HG03108 (cell line): ENCODE measurements at regions not wholly inside any gene's neighbourhood (a gene's known extent, or its start where the extent isn't known, plus 50 kb on each side); places are given as distances from the start of the nearest gene placed in this dataset.

Source experiments
- ATAC-seq: cut with Tn5 transposase; IDR thresholded peaks from one replicate; pipeline ENCODE4 v1.9.1; 2021; ENCODE audit warnings: moderate library complexity; ENCODE audit not compliant: unreplicated experiment

- no peak for ATAC-seq
Measured at GRCh38 chr17:63365366-63366240, 80.5 kb downstream of the CYB561 start.

- ATAC-seq = no peak
Measured at GRCh38 chr17:63366241-63366566, 79.9 kb downstream of the CYB561 start.

- ATAC-seq = no peak
Measured at GRCh38 chr17:63369233-63369632, 76.9 kb downstream of the CYB561 start.

GRCh38 chr17:63370696-63371095, 75.4 kb downstream of the CYB561 start:
- no peak for ATAC-seq

GRCh38 chr17:63376949-63377348, 69.2 kb downstream of the CYB561 start:
- no peak for ATAC-seq

GRCh38 chr17:63378411-63379375, 67.4 kb downstream of the CYB561 start:
- ATAC-seq = no peak

GRCh38 chr17:63379636-63380035, 66.5 kb downstream of the CYB561 start:
- no peak for ATAC-seq

GRCh38 chr17:63381101-63381729, 64.9 kb downstream of the CYB561 start:
- ATAC-seq = no peak

- ATAC-seq = no peak
Measured at GRCh38 chr17:63382136-63382535, 64.0 kb downstream of the CYB561 start.
